HG03139 (cell line): ENCODE measurements at regions not wholly inside any gene's neighbourhood (a gene's known extent, or its start where the extent isn't known, plus 50 kb on each side); places are given as distances from the start of the nearest gene placed in this dataset.

Experiments used
- ATAC-seq: cut with Tn5 transposase; IDR thresholded peaks from one replicate; pipeline ENCODE4 v1.9.1; 2021; ENCODE audit not compliant: unreplicated experiment

DNA sequence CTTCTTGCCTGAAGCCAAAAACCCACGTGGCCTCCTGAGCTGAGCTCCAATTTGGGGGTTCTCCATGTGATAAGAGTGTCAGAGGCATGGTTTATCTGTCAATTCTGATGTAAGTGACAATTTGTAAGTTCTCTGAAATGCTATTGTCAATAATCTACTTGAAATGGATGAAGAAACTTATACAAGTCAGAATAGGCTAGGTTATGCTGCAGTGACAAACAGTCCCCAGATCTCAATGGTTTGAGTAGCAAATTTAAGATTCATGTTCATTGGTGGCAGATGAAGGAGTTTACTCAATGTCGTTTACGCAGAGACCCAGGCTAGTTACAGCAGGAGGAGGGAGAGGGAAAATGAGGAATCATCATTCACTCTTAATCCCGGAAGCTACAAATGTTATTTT, 352.4 kb downstream of the KIF16B start:
- no peak for ATAC-seq

DNA sequence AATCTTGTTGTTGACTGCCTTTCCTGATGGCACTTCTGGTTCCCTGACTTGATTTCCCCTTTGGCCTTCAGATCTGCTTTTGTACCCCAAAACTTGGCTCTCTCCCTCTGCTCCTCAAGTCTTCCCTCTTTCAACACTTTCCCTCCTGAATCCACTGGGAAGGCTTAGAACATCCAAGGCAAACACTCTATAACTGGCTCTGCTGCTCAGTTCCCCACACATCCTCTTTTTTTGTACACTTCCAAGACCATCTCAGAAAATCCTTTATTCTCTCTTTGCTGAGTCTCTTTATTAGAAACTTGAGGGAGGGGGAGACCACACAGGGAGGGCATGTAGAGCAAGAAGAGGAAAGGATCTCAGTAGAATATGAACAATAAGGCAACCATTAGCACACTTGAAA, 354.1 kb downstream of the KIF16B start:
- no peak for ATAC-seq

DNA sequence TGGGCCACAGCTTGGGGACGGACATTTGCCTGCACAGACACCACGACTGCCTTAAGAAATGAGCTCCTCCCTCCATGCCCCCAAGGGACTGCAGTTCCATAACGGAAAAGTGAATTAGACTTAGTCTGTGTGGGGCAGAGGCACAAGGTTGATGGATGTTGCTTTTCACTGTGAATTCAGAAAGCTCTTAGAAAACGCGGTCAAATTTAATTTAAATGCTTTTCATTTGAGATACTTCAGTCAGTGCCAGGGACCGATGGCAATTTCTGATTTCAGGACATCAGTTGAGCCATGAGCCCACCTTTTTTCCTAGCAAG, 356.4 kb downstream of the KIF16B start:
- ATAC-seq: no peak

GRCh38 chr20:16216227-16216913, 356.9 kb downstream of the KIF16B start:
- ATAC-seq: no peak

- ATAC-seq: no peak
Observed at GRCh38 chr20:16215041-16215440, 358.2 kb downstream of the KIF16B start.

- no peak for ATAC-seq
Observed at GRCh38 chr20:16212790-16213189, 360.5 kb downstream of the KIF16B start.

DNA sequence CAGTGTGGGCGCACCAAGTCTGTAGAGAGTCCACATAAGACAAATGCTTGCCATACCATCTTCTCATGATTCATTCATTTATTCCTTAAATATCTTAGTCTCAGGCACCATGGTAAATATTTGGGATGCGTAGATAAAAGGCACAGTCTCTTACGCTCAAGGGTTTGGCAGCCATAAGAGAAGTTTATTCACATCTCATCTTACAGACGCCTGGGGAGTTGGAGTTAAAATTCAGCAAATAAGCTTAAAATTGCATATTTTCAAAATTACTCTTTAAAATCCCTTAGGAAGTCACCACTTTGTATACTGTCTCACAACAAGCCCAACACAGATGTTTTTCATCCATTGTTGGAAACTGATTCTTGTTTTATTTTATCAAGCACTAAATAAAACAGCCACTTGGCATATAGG, 363.3 kb downstream of the KIF16B start:
- ATAC-seq: no peak

GRCh38 chr20:16209357-16209756, 363.9 kb downstream of the KIF16B start:
- no peak for ATAC-seq

GRCh38 chr20:16208443-16208842, 364.8 kb downstream of the KIF16B start:
- ATAC-seq: no peak

GRCh38 chr20:16206817-16207216, 366.4 kb downstream of the KIF16B start:
- no peak for ATAC-seq

DNA sequence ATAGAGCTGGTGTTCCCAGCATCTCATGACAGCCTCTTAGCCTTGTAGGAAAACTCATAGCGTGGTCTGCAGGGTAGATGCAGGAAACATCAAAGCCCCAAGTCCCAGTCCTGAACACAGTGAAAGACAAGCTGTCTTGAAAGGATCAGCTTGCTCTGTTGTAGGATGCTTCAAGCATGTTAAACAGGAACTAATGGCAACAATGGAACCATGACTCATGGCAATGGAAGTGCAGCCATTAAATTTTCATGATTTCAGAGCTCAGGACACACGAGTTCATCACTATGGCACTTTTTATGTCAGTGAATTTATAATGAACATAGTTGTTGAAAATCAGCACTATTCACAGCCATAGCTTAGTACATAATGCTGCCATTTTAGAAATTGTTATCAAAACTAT, 367.7 kb downstream of the KIF16B start:
- ATAC-seq: no peak

- no peak for ATAC-seq
Observed at GRCh38 chr20:16203096-16203495, 370.2 kb downstream of the KIF16B start.

DNA sequence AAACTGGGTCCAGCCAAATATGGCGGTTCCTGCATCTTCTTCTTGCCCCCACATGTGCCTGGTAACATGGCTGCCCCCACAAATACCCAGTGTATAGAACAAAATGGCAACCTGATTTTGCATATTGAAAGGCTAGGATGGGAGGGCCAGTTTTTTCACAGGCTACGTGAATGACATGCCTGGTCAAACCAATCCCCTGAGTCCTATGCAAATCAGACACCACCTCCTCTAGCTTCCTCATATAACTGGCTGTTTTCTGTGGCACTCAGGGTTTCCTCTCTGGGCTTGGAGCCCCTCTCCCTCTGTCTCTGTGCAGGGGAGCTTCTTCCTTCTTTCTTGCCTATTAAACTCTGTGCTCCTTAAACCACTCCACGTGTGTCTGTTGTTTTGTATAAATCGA, 372.1 kb downstream of the KIF16B start:
- ATAC-seq: no peak

DNA sequence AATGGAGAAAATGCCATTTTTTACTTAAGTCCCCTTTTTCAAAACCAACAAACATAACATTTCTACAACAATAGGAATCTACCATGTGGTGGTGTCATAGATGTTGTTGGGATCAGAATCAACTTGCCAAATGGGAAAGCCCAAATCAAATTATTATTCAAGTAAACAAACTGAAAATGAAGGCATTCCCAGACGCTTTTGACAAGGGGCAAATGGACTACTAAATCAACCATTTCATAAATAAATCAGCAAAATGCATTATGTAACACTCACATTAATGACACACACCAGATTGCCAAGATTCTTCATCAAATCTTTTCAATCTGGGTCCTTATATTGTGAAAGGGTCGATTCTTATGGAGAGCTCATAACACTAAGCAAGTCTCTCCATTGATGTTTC, 375.6 kb downstream of the KIF16B start:
- ATAC-seq: no peak

- no peak for ATAC-seq
Observed at GRCh38 chr20:16195671-16196070, 377.6 kb downstream of the KIF16B start.

DNA sequence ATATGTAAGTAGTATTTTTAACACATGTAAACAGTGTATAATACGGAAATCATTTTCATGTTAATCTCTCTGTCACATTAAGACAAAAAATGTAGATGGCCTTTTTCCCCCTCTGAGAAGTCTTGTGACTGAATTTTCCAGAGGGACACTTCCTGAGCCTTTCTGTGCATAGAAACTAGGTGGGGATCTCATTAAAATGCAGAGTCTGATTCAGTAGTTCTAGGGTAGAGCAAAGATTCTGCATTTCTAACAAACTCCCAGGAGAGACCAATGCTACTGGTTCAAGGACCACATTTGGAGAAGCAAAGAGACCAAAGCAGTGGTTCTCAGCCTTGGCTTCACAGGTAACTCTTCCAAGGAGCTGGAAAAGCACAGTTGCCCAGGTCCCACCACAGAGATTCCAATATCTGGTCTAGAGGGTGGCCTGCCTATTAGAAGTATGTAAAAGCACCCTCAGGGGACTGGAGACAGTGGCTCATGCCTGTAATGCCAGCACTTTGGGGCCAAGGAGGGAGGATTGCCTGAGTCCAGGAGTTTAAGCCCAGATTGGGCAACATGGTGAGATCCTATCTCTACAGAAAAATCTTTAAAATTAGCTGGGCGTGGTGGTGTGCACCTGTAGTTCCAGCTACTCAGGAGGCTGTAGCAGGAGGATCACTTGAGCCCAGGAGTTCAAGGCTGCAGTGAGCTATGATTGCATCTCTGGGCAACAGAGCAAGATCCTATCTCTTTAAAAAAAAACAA, 378.5 kb downstream of the KIF16B start:
- no peak for ATAC-seq

GRCh38 chr20:16191496-16191895, 381.8 kb downstream of the KIF16B start:
- no peak for ATAC-seq

DNA sequence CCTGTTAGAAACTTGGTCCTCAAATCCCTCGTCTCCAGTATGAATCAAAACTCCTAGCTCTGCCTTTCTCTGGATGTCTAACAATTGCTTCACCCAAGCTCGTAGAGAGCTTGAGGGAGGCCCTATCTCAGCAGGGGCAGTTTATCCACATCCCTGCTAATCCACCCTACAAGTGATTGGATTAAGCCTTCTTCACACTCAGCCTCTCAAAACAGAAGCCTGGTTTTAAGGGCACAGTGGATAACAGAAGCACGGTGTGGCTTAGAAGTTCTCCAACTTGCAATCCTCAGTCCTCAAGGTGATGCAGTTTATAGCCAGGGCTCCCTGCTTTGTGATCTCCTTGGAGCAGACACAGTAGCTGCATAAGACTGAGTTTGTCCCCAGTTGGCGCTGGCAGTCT, 383.9 kb downstream of the KIF16B start:
- no peak for ATAC-seq

GRCh38 chr20:16187956-16188616, 385.2 kb downstream of the KIF16B start:
- no peak for ATAC-seq

GRCh38 chr20:16179919-16180318, 393.3 kb downstream of the KIF16B start:
- no peak for ATAC-seq

DNA sequence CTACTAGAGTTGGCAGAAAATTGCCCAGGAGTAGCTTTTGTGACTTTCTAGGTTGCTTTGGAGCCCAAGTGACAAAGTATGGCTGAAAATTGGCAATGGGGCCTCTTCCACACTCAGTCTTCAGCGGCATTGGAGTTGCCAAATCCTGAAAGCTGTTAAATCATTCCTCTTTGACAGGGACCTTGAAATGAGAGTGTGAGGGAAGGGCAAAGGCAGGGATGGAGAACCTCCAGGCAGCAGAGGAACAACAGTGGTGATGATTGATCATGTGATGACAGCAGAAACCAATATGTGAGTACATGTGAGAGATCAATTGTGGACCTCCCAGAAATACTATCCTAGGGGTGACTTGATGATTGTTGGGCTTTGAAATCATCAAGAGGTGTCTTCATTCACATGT, 393.9 kb downstream of the KIF16B start:
- no peak for ATAC-seq

- no peak for ATAC-seq
Observed at GRCh38 chr20:16178546-16179135, 394.6 kb downstream of the KIF16B start.
